Upper lobe of left lung (tissue), 4 donors: ENCODE measurements at regions not wholly inside any gene's neighbourhood (a gene's known extent, or its start where the extent isn't known, plus 50 kb on each side); places are given as distances from the start of the nearest gene placed in this dataset.

Source experiments
- CTCF ChIP-seq, 6 experiments: fragments of 450-650 bp in 4 of 6; fragments of 200-600 bp in 2 of 6; sonication (generic) in 2 of 6; IDR thresholded peaks; one replicate each; pipeline ENCODE4 v1.5.1; 2016 to 2019; ENCODE audit warnings: antibody characterized with exemption in 6 of 6
- EP300 ChIP-seq, 4 donors: sonication (generic); formaldehyde crosslinking; IDR thresholded peaks; one replicate each; pipeline ENCODE4 v1.5.1; 2017; ENCODE audit warnings: antibody characterized with exemption in 4 of 4, control low read depth in 2 of 4
- POLR2A ChIP-seq, 4 donors: fragments of 450-650 bp; IDR thresholded peaks; one replicate each; pipeline ENCODE4 v1.5.1; 2016 to 2017; ENCODE audit warnings: antibody characterized with exemption in 4 of 4, mild to moderate bottlenecking in 2 of 4
- POLR2AphosphoS5 ChIP-seq, 2 donors: sonication (generic); formaldehyde crosslinking; IDR thresholded peaks; one replicate each; pipeline ENCODE4 v1.5.1; 2017; ENCODE audit warnings: antibody characterized with exemption in 2 of 2

- TF ChIP-seq CTCF (IDR thresholded peaks at IDR 0.05) (no peak), POLR2A (IDR thresholded peaks at IDR 0.05) (no peak), EP300 (IDR thresholded peaks at IDR 0.05) (no peak), POLR2AphosphoS5 (IDR thresholded peaks at IDR 0.05) (no peak)
Measured at GRCh38 chr6:9482030-9482738, 932.7 kb downstream of the TFAP2A start.
